ENCODE measurements at regions not wholly inside any gene's neighbourhood (a gene's known extent, or its start where the extent isn't known, plus 50 kb on each side); places are given as distances from the start of the nearest gene placed in this dataset.

DNA sequence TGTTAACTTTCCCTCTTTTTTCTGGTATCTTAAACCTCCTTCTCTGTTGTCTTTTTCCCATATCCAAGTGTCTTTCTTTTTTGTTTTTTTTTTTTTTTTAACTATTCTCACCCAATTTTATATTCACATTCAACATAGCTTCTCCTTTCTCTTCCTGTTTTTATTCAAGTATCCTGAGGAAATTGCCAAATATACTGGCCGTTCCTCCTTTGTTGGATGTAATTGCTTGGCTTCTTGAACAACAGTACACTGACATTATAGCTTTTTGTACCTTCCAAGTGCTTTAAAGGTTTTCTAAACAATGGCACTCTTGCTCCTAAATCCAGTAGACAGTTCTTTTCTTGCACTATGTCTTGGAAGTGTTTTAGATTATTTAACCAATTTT is 1146.8 kb downstream of the MAT2B start:
- no peak for DNase-seq (ENCODE audit: low read depth, low spot score)
- no peaks in the 10 kb centered on the region for H3K36me3 ChIP-seq (ENCODE audit: control insufficient read depth in 2 of 2, extremely low read depth in 1 of 2, insufficient read depth in 2 of 2, low read length in 2 of 2)
- H3K9me3 ChIP-seq (replicated peaks; ENCODE audit: control insufficient read depth, insufficient read depth, low read length): no peaks in the 10 kb centered on the region
- CTCF ChIA-PET: interaction anchor here (0.6 kb wide), 1 partner anchor 842 kb away, joined by 3 read pairs; no protein-coding TSS in a partner anchor
- intact Hi-C loops (cut with micrococcal nuclease): no loop called here
- no peak overlapping the region for H3K27ac ChIP-seq (ENCODE audit: insufficient read depth, low read depth, low read length)
- dilution Hi-C loops (cut with MboI; ENCODE audit: extremely low pct_ligation_motif_present, low sequenced_read_pairs): no loop called here
- no TSS peak for BruUV-seq (replicated peaks)
- no peaks in the 10 kb centered on the region for H3K27me3 ChIP-seq (ENCODE audit: control insufficient read depth in 2 of 2, insufficient read depth in 2 of 2, low read length in 2 of 2)
- H3K9me1 ChIP-seq (replicated peaks; ENCODE audit: control insufficient read depth, extremely low read depth, insufficient read depth, low read length): no peaks in the 10 kb centered on the region
- TF ChIP-seq POLR2AphosphoS5 (IDR thresholded peaks at IDR 0.05; ENCODE audit: insufficient read depth, low read depth, low read length): no peak
- no peak for TF ChIP-seq MYC (IDR thresholded peaks at IDR 0.05; ENCODE audit: low read depth, low read length)
- TF ChIP-seq GATA2 (IDR thresholded peaks at IDR 0.05; ENCODE audit: insufficient read depth, insufficient read length, low read depth, low read length): no peak
- no peak for TF ChIP-seq MAX (IDR thresholded peaks at IDR 0.05; ENCODE audit: insufficient read depth, insufficient read length)
- TF ChIP-seq EZH2 (IDR thresholded peaks at IDR 0.05; ENCODE audit: borderline replicate concordance, low read depth, low read length, severe bottlenecking): no peak
- TF ChIP-seq POLR2A (IDR thresholded peaks at IDR 0.05; ENCODE audit: low read depth, low read length): no peak
- TF ChIP-seq FOS (IDR thresholded peaks at IDR 0.05; ENCODE audit: borderline replicate concordance, insufficient read depth, low read length): no peak
- no peak for TF ChIP-seq JUN (IDR thresholded peaks at IDR 0.05; ENCODE audit: borderline replicate concordance, insufficient read depth, insufficient read length, low read depth)
- H3K4me3 ChIP-seq (replicated peaks in 1 of 3; ENCODE audit: insufficient read depth in 1 of 3, low read depth in 1 of 3, low read length in 3 of 3): no peak overlapping the region
- no peak overlapping the region for H2AFZ ChIP-seq (ENCODE audit: low read depth, low read length)
- H3K79me2 ChIP-seq (ENCODE audit: control insufficient read depth, insufficient read depth, low read length): no peaks in the 10 kb centered on the region
- H3K4me2 ChIP-seq (ENCODE audit: insufficient read depth, low read length): no peak overlapping the region
- POLR2A ChIA-PET: no interaction called here
- H3K9ac ChIP-seq (replicated peaks; ENCODE audit: extremely low read depth, insufficient read depth, low read length): no peak overlapping the region
- no peaks in the 10 kb centered on the region for H4K20me1 ChIP-seq (replicated peaks; ENCODE audit: control insufficient read depth, extremely low read depth, insufficient read depth, low read length)
- FAIRE-seq: no peak
- no peaks in the 10 kb centered on the region for H3K4me1 ChIP-seq (ENCODE audit: control insufficient read depth, extremely low read depth, insufficient read depth, low read length)

Data from endothelial cell of umbilical vein (primary cell).